Immature natural killer cell (primary cell): ENCODE measurements at regions not wholly inside any gene's neighbourhood (a gene's known extent, or its start where the extent isn't known, plus 50 kb on each side); places are given as distances from the start of the nearest gene placed in this dataset.

Experiments used
- DNase-seq, 3 donors: peaks; one replicate each; pipeline ENCODE4 v3.0.0; 2022; ENCODE audit warnings: mixed read lengths in 1 of 3
- H3K27ac Mint-ChIP-seq, 6 donors: one replicate each; pipeline ENCODE4 v1.8.0; 2020; ENCODE audit warnings: mixed read lengths in 6 of 6, mild to moderate bottlenecking in 5 of 6, inconsistent platforms in 4 of 6, moderate library complexity in 3 of 6
- H3K27me3 Mint-ChIP-seq, 3 donors: one replicate each; pipeline ENCODE4 v1.8.0; 2020 to 2021; ENCODE audit warnings: low read depth in 3 of 3, mild to moderate bottlenecking in 3 of 3, mixed read lengths in 3 of 3, moderate library complexity in 3 of 3, inconsistent platforms in 1 of 3
- H3K36me3 Mint-ChIP-seq, 3 donors: one replicate each; pipeline ENCODE4 v1.8.0; 2020; ENCODE audit warnings: mixed read lengths in 3 of 3, inconsistent platforms in 2 of 3, mild to moderate bottlenecking in 2 of 3
- H3K4me1 Mint-ChIP-seq, 2 donors: one replicate each; pipeline ENCODE4 v1.8.0; 2020; ENCODE audit warnings: inconsistent platforms in 2 of 2, mild to moderate bottlenecking in 2 of 2, mixed read lengths in 2 of 2, moderate library complexity in 1 of 2
- H3K4me3 Mint-ChIP-seq, 5 donors: one replicate each; pipeline ENCODE4 v1.8.0; 2020; ENCODE audit warnings: mild to moderate bottlenecking in 5 of 5, mixed read lengths in 5 of 5, inconsistent platforms in 3 of 5, moderate library complexity in 3 of 5
- H3K9me3 Mint-ChIP-seq, 6 donors: one replicate each; pipeline ENCODE4 v1.8.0; 2020; ENCODE audit warnings: mild to moderate bottlenecking in 6 of 6, mixed read lengths in 6 of 6, inconsistent platforms in 4 of 6, moderate library complexity in 3 of 6

DNA sequence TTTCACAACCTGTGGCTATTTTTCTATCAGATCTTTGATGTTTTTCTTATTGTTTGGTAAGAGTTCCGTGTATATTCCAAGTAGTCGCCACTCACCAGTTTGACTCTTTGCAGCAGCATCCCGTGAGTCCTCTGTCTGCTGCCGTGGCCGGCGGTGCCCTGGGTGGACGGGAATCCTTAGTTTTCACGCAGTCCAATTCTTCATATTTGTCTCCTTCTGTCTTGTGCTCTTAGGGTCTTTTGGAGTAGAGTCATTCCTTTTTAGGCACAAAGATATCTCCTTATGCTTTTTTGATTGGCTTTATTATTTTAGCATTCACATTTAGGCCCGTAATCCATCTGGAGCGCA, 94.9 kb upstream of the MSX1 start:
- Mint-ChIP-seq H3K27me3 (peaks cover 2 to 3% (median 3%) of the 10 kb centered on the region in 3 donors), H3K4me3 (peak overlapping the region in 2 of 5 donors; percentile 24 to 34), H3K27ac (no peak overlapping the region), H3K36me3 (peaks cover 0 to 4% (median 0%) of the 10 kb centered on the region in 3 donors), H3K4me1 (peaks cover 19% of the 10 kb centered on the region in 2 donors), H3K9me3 (peaks cover 0 to 2% (median 0%) of the 10 kb centered on the region in 6 donors)
- no peak for DNase-seq

GRCh38 chr4:4763822-4764557, 95.5 kb upstream of the MSX1 start:
- Mint-ChIP-seq H3K4me3 (peak overlapping the region in 4 of 5 donors; percentile 2 to 87 (median 81)), H3K9me3 (peaks cover 0 to 3% (median 0%) of the 10 kb centered on the region in 6 donors), H3K27me3 (peaks cover 2 to 3% (median 3%) of the 10 kb centered on the region in 3 donors), H3K27ac (no peak overlapping the region), H3K36me3 (peaks cover 0 to 4% (median 0%) of the 10 kb centered on the region in 3 donors), H3K4me1 (peaks cover 19% of the 10 kb centered on the region in 2 donors)
- DNase-seq: no peak

- Mint-ChIP-seq H3K4me3 (peak overlapping the region; percentile 69 to 87 (median 81)), H3K9me3 (peaks cover 0 to 5% (median 0%) of the 10 kb centered on the region in 6 donors), H3K36me3 (peaks cover 0 to 4% (median 0%) of the 10 kb centered on the region in 3 donors), H3K27ac (peak overlapping the region in 1 of 6 donors; percentile 18), H3K27me3 (peaks cover 2 to 3% (median 3%) of the 10 kb centered on the region in 3 donors), H3K4me1 (peaks cover 19% of the 10 kb centered on the region in 2 donors)
- DNase-seq: peak in 1 of 3 donors; percentile 2
These were observed 96.3 kb upstream of the MSX1 start for GRCh38 chr4:4762909-4763821.

DNA sequence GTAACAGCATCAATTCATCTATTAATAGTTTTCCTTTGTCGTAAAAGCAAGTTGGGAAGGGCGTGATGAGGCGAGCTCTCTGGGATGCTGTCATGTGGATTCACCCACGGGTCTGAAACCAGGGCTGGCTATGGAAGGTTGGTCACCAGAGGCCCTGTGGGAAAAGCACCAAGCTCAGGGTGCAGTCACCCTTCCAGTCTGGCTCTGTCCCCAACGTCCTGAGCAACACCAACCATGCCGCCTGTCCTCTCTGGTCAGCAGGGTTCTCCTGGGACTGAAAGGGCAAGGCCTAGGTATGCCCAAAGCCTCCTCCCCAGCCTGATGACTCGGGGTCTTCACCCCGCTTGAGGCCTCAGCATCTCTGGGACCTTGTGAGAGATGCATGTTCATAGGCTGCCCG, 97.2 kb upstream of the MSX1 start:
- Mint-ChIP-seq H3K36me3 (peaks cover 0 to 2% (median 0%) of the 10 kb centered on the region in 3 donors), H3K27me3 (peaks cover 2 to 3% (median 3%) of the 10 kb centered on the region in 3 donors), H3K4me3 (peak overlapping the region in 1 of 5 donors; percentile 17), H3K9me3 (peaks cover 0 to 3% (median 0%) of the 10 kb centered on the region in 6 donors), H3K4me1 (peaks cover 19% of the 10 kb centered on the region in 2 donors), H3K27ac (no peak overlapping the region)
- DNase-seq: no peak

DNA sequence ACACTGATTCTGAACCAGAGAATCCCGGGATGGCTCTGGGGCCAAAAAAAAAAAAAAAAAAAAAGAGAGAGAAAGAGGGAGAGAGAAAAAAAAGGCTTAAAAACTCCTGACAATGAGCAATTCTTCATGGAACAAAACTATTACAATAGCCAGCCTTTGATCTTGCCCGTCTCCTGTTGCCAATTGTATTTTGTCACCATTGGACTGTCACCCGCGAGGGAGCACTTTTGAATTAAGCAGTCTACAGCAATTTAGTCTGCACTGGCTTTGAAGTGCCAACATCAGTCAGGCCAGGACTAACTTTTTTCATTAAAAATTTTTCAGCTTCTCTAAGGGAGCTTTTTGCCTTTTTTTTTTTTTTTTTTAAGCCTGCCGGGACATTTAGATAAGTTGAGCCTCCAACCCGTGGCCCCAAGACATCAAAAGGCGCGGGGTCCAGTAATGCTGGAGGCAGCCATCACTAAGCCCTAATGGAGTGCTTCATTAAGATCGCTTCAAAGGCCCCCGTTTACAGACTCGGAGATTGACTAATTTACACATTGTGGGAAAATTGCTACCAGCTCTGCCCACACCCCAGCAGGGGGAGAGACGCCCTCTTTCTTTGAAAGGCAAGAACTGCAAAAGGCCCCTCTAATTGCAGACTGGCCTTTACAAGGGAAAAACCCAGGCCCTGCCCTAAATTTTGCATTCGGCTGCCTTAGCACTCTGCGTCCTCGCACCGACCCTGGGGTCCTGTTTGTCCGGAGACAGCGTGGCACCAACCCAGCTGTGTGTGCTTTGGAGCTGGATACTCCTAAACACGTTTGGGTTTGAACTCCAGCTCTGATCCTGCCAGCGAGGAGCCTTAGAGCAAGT, 98.1 kb upstream of the MSX1 start:
- Mint-ChIP-seq H3K4me3 (no peak overlapping the region), H3K27me3 (peaks cover 2 to 3% (median 3%) of the 10 kb centered on the region in 3 donors), H3K4me1 (peaks cover 19% of the 10 kb centered on the region in 2 donors), H3K27ac (no peak overlapping the region), H3K9me3 (peaks cover 0 to 3% (median 0%) of the 10 kb centered on the region in 6 donors), H3K36me3 (no peaks in the 10 kb centered on the region)
- DNase-seq: no peak

DNA sequence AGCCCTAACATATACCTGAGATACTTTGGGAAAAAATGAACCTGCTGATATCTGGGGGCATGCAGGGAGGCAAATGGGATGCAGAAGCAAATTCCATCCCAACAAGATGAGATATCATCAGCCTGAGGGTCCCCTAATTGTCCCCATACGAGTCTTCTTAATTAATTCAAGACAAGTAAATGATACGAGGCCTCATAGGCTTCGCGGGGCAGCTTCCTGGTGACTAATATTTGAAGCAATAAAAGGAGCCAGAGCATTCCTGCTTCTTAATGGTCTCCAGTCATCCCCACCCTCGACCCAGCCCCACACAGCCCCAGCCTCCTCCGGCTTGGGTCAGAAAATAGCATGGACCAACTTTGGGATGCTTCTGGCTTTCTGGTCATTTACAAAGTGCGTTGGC, 99.6 kb upstream of the MSX1 start:
- no peaks in the 10 kb centered on the region for H3K36me3 Mint-ChIP-seq
- H3K9me3 Mint-ChIP-seq: peaks cover 0 to 5% (median 0%) of the 10 kb centered on the region in 6 donors
- peaks cover 2 to 3% (median 3%) of the 10 kb centered on the region in 3 donors for H3K27me3 Mint-ChIP-seq
- H3K4me1 Mint-ChIP-seq: peaks cover 19% of the 10 kb centered on the region in 2 donors
- H3K4me3 Mint-ChIP-seq: no peak overlapping the region
- no peak overlapping the region for H3K27ac Mint-ChIP-seq
- DNase-seq: no peak

GRCh38 chr4:4759232-4759631, 100.2 kb upstream of the MSX1 start:
- Mint-ChIP-seq H3K9me3 (peaks cover 0 to 5% (median 0%) of the 10 kb centered on the region in 6 donors), H3K27me3 (peaks cover 0 to 3% (median 2%) of the 10 kb centered on the region in 3 donors), H3K27ac (no peak overlapping the region), H3K4me1 (peaks cover 16 to 17% of the 10 kb centered on the region in 2 donors), H3K4me3 (no peak overlapping the region), H3K36me3 (no peaks in the 10 kb centered on the region)
- DNase-seq: no peak

DNA sequence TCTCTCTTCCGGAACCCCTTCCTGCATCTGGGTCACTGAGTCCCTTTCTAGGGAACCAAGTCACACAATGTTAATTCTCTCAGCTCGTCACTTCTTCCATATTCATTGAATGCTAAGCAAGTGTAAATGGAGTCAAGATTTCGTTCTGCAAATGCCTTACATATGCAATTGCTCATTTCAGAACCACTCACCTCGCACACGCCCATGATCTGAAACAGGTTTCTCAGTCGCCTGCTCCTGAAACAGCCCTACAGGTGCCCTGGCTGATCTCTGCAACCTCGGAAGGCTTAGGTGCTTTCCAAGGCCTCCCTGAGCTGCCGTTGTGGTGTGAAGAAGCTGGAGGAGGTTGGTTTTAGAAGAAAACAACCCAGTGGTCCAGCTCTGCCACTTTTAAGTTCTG, 100.8 kb upstream of the MSX1 start:
- H3K27ac Mint-ChIP-seq: no peak overlapping the region

GRCh38 chr4:4755306-4755705, 104.2 kb upstream of the MSX1 start:
- no peak overlapping the region for H3K27ac Mint-ChIP-seq
- peaks cover 0 to 3% (median 0%) of the 10 kb centered on the region in 3 donors for H3K27me3 Mint-ChIP-seq
- no peak overlapping the region for H3K4me3 Mint-ChIP-seq
- H3K36me3 Mint-ChIP-seq: no peaks in the 10 kb centered on the region
- H3K9me3 Mint-ChIP-seq: peaks cover 0 to 5% (median 0%) of the 10 kb centered on the region in 6 donors
- DNase-seq: no peak
- no peaks in the 10 kb centered on the region for H3K4me1 Mint-ChIP-seq

More for the DNA sequence above, 100.8 kb upstream of the MSX1 start:
- Mint-ChIP-seq H3K4me1 (peaks cover 10 to 12% of the 10 kb centered on the region in 2 donors), H3K27me3 (peaks cover 0 to 3% (median 2%) of the 10 kb centered on the region in 3 donors), H3K36me3 (no peaks in the 10 kb centered on the region), H3K9me3 (peaks cover 0 to 5% (median 0%) of the 10 kb centered on the region in 6 donors), H3K4me3 (no peak overlapping the region)
- DNase-seq: no peak

GRCh38 chr4:4754641-4755040, 104.8 kb upstream of the MSX1 start:
- Mint-ChIP-seq H3K4me1 (no peaks in the 10 kb centered on the region), H3K27ac (no peak overlapping the region), H3K27me3 (peaks cover 0 to 3% (median 0%) of the 10 kb centered on the region in 3 donors), H3K4me3 (no peak overlapping the region), H3K36me3 (no peaks in the 10 kb centered on the region), H3K9me3 (peaks cover 0 to 5% (median 0%) of the 10 kb centered on the region in 6 donors)
- no peak for DNase-seq

- Mint-ChIP-seq H3K27me3 (peaks cover 0 to 5% (median 3%) of the 10 kb centered on the region in 3 donors), H3K36me3 (no peaks in the 10 kb centered on the region), H3K4me1 (no peaks in the 10 kb centered on the region), H3K4me3 (no peak overlapping the region), H3K9me3 (peaks cover 0 to 2% (median 0%) of the 10 kb centered on the region in 6 donors), H3K27ac (no peak overlapping the region)
- DNase-seq: no peak
These were observed 105.8 kb upstream of the MSX1 start for GRCh38 chr4:4753643-4754042.

DNA sequence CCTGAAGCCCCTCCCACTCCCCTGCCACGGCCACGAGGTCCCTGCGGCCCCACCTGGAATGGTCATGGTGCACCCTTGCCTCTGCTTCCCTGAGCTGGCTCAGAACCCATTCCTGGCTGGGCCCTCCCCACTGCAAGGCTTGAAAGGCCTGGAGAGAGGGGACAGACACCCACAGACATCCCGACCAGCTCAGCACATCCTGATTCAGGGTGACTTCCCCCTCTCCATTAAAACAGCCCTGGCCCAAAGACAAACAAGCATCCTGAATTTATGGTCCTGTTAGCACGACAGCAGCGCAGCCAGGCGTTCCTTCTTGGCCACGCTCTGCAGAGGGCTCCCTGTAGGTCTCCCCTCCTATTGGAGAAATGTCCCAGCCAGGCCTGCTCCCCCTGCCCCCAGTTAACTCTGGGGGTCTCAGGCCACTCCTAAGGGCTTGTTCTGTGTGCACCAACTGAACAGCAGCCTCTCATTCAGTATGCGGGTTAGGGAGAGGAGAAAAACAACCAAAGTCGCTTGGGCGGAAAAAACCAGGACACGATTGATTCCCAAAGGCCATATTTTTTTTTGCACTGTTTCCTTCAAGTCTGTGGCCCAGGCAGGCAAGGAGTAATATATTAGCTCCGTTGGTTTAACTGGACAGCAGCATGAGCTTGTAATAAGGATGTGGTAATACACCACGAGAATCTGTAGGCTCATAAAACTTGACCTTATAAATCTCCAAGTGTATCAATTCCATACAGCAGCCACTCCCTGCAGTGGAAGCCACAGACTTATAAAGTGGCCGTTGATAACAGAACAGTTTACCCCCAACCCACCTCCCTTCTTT, 106.7 kb upstream of the MSX1 start:
- Mint-ChIP-seq H3K27ac (no peak overlapping the region), H3K4me3 (no peak overlapping the region), H3K36me3 (peaks cover 0 to 3% (median 0%) of the 10 kb centered on the region in 3 donors), H3K4me1 (no peaks in the 10 kb centered on the region), H3K27me3 (peaks cover 0 to 8% (median 3%) of the 10 kb centered on the region in 3 donors), H3K9me3 (peaks cover 0 to 2% (median 0%) of the 10 kb centered on the region in 6 donors)
- DNase-seq: no peak
